ENCODE measurements at regions not wholly inside any gene's neighbourhood (a gene's known extent, or its start where the extent isn't known, plus 50 kb on each side); places are given as distances from the start of the nearest gene placed in this dataset.

DNA sequence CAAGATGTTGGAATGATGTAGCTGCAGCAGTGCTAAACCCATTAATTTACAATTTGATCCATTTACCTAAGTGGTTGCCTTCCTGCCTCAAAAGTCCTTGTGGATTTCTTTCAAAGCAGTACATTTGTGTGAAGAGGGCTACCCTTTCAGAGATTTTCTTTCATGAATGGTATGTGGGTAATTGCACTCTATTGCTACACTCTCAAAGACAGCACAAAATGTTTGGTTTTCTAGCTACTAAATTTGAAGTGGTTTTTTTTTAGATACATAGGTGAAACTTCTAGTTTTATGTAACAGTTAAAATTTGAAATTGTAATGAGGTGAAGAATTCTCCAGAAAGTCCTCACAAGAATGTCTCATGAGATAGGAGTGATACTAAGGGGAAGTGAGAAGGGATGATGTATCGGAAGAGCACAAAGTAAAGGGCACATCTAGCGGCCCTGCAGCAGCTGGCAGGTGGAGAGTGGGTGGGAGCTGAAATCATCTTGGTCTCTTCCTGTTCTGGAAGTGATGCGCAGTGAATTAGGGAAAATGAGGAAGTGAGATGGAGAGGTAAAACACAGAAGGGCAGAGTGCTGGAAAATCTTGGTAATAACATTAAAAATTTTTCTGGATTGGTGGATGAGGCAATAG lies 236.8 kb upstream of the MAN1A1 start:
- H3K27ac ChIP-seq (ENCODE audit: low read length), result peak overlapping the region; percentile 42

DNA sequence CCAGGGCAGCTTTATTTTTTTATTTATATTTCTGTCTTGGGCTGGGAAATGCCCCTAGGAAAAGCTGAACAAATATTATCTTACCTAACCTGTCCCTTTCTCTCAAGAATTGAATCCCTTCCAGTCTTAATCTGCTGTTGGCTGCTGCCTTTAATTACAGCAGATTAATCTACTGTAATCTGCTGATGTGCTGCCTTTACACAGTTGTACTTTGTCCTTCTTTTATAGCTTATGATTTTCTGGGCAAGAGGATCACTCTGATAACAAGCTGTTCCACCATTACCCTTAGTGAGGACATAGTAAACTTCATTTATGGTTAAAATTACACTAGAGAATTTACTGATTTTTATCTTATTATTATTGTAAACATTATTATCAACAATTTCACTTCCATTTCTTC lies 234.5 kb upstream of the MAN1A1 start:
- Histone ChIP-seq H3K4me2 (ENCODE audit: low read length) (no peak overlapping the region), H3K27me3 (ENCODE audit: low read depth, low read length) (no peaks in the 10 kb centered on the region), H3K27ac (ENCODE audit: low read length) (no peak overlapping the region), H2AFZ (ENCODE audit: low read depth, low read length) (no peak overlapping the region), H3K79me2 (ENCODE audit: low read length) (no peaks in the 10 kb centered on the region), H3K4me3 (ENCODE audit: low read length) (no peak overlapping the region), H3K9ac (ENCODE audit: low read length) (no peak overlapping the region), H4K20me1 (ENCODE audit: insufficient read depth, low read length) (no peaks in the 10 kb centered on the region), H3K36me3 (replicated peaks; ENCODE audit: low read depth, low read length) (no peaks in the 10 kb centered on the region), H3K4me1 (ENCODE audit: low read length) (peaks cover 21% of the 10 kb centered on the region), H3K9me3 (ENCODE audit: insufficient read depth, low read length) (no peaks in the 10 kb centered on the region)
- no peak for TF ChIP-seq EZH2phosphoT487 (IDR thresholded peaks at IDR 0.05; ENCODE audit: low read depth)
- TF ChIP-seq, protein P1, sequence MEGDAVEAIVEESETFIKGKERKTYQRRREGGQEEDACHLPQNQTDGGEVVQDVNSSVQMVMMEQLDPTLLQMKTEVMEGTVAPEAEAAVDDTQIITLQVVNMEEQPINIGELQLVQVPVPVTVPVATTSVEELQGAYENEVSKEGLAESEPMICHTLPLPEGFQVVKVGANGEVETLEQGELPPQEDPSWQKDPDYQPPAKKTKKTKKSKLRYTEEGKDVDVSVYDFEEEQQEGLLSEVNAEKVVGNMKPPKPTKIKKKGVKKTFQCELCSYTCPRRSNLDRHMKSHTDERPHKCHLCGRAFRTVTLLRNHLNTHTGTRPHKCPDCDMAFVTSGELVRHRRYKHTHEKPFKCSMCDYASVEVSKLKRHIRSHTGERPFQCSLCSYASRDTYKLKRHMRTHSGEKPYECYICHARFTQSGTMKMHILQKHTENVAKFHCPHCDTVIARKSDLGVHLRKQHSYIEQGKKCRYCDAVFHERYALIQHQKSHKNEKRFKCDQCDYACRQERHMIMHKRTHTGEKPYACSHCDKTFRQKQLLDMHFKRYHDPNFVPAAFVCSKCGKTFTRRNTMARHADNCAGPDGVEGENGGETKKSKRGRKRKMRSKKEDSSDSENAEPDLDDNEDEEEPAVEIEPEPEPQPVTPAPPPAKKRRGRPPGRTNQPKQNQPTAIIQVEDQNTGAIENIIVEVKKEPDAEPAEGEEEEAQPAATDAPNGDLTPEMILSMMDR (IDR thresholded peaks at IDR 0.05; ENCODE audit: low read depth, low read length), result no peak

More for the DNA sequence above, 236.8 kb upstream of the MAN1A1 start:
- Histone ChIP-seq H3K4me3 (ENCODE audit: low read length) (peak overlapping the region; percentile 6; the same call in 1 of the 2 replicates), H3K4me1 (ENCODE audit: low read length) (peaks cover 21% of the 10 kb centered on the region), H4K20me1 (ENCODE audit: insufficient read depth, low read length) (no peaks in the 10 kb centered on the region), H3K9me3 (ENCODE audit: insufficient read depth, low read length) (no peaks in the 10 kb centered on the region), H3K9ac (ENCODE audit: low read length) (no peak overlapping the region), H3K4me2 (ENCODE audit: low read length) (peak overlapping the region; percentile 43), H3K36me3 (replicated peaks; ENCODE audit: low read depth, low read length) (no peaks in the 10 kb centered on the region), H2AFZ (ENCODE audit: low read depth, low read length) (no peak overlapping the region), H3K27me3 (ENCODE audit: low read depth, low read length) (no peaks in the 10 kb centered on the region), H3K79me2 (ENCODE audit: low read length) (no peaks in the 10 kb centered on the region)
- TF ChIP-seq EZH2phosphoT487 (IDR thresholded peaks at IDR 0.05; ENCODE audit: low read depth), result no peak
- TF ChIP-seq, protein P1 (IDR thresholded peaks at IDR 0.05; ENCODE audit: low read depth, low read length), result no peak

DNA sequence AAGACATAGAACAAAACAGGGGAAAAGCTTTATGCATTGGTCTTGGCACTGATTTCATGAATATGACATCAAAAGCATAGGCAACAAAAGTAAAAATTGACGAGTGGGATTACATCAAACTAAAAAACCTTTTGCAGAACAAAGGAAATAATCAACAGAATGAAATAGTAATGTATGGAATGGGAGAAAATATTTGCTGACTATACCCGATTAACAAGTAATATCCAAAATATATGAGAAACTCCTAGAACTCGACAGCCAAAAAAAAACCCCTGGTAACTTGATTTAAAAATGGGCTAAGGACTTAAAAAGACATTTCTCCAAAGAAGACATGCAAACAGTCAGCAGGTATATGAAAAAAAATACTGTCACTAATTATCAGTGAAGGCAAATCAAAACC lies 231.7 kb upstream of the MAN1A1 start:
- no peak for TF ChIP-seq EZH2phosphoT487 (IDR thresholded peaks at IDR 0.05; ENCODE audit: low read depth)
- TF ChIP-seq, protein P1 (IDR thresholded peaks at IDR 0.05; ENCODE audit: low read depth, low read length), result no peak
- no peak overlapping the region for H2AFZ ChIP-seq (ENCODE audit: low read depth, low read length)
- H3K79me2 ChIP-seq (ENCODE audit: low read length), result no peaks in the 10 kb centered on the region
- no peak overlapping the region for H3K27ac ChIP-seq (ENCODE audit: low read length)
- H3K4me1 ChIP-seq (ENCODE audit: low read length), result peaks cover 6% of the 10 kb centered on the region
- H3K9ac ChIP-seq (ENCODE audit: low read length), result no peak overlapping the region
- no peaks in the 10 kb centered on the region for H3K9me3 ChIP-seq (ENCODE audit: insufficient read depth, low read length)
- H3K4me3 ChIP-seq (ENCODE audit: low read length), result no peak overlapping the region
- H4K20me1 ChIP-seq (ENCODE audit: insufficient read depth, low read length), result no peaks in the 10 kb centered on the region
- no peaks in the 10 kb centered on the region for H3K36me3 ChIP-seq (replicated peaks; ENCODE audit: low read depth, low read length)
- H3K4me2 ChIP-seq (ENCODE audit: low read length), result no peak overlapping the region
- no peaks in the 10 kb centered on the region for H3K27me3 ChIP-seq (ENCODE audit: low read depth, low read length)

DNA sequence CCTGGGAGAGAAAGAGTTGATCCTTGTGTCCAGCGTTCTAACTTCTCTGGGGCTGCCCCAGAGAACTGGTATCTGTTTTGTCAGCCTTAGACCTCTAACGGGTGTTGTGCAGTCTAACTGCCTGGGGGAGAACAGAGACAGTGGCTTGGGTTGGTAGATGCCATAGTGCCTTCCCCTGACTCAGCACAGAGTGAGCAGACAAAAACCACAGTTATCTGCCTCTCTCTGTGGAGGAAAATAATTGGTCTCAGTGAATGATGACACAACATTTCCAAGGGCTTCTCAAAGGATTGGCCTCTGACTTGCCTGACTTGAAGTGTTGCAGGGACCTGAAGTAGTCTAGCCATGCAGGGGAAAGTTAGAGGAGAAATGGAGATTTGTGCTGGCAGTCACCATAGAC lies 226.2 kb upstream of the MAN1A1 start:
- TF ChIP-seq, protein P1 (IDR thresholded peaks at IDR 0.05; ENCODE audit: low read depth, low read length), result no peak
- TF ChIP-seq EZH2phosphoT487 (IDR thresholded peaks at IDR 0.05; ENCODE audit: low read depth), result no peak
- Histone ChIP-seq H4K20me1 (ENCODE audit: insufficient read depth, low read length) (no peaks in the 10 kb centered on the region), H3K79me2 (ENCODE audit: low read length) (no peaks in the 10 kb centered on the region), H3K36me3 (replicated peaks; ENCODE audit: low read depth, low read length) (no peaks in the 10 kb centered on the region), H3K4me3 (ENCODE audit: low read length) (no peak overlapping the region), H3K9ac (ENCODE audit: low read length) (no peak overlapping the region), H3K27ac (ENCODE audit: low read length) (no peak overlapping the region), H3K27me3 (ENCODE audit: low read depth, low read length) (no peaks in the 10 kb centered on the region), H2AFZ (ENCODE audit: low read depth, low read length) (no peak overlapping the region), H3K4me1 (ENCODE audit: low read length) (no peaks in the 10 kb centered on the region), H3K4me2 (ENCODE audit: low read length) (no peak overlapping the region), H3K9me3 (ENCODE audit: insufficient read depth, low read length) (no peaks in the 10 kb centered on the region)
